ENCODE measurements at regions not wholly inside any gene's neighbourhood (a gene's known extent, or its start where the extent isn't known, plus 50 kb on each side); places are given as distances from the start of the nearest gene placed in this dataset.
"Not testable (repeated sequence)": the region's sequence is repeated elsewhere in the genome, so short reads cannot be mapped to it uniquely, and the experiment has no call there.

DNA sequence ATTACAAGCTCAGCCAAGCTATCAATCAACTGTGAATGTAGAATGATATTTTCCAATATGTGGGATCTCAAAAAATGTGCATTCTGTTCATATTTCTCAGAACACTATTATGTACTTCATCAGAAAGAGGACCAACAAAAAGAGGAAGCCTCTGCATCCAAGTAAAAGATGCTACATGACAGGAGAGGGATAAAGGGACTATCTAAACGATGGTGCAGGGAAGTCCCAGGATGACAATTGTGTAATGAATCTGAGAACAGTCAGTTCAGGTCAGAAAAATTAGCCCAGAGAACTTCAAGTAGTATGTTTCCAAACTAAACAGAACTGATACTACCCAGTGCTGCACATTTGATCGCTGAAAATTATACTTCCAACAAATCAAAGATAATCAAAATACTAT, 127.0 kb downstream of the ZNF330 start:
- DNase-seq: no peak

DNA sequence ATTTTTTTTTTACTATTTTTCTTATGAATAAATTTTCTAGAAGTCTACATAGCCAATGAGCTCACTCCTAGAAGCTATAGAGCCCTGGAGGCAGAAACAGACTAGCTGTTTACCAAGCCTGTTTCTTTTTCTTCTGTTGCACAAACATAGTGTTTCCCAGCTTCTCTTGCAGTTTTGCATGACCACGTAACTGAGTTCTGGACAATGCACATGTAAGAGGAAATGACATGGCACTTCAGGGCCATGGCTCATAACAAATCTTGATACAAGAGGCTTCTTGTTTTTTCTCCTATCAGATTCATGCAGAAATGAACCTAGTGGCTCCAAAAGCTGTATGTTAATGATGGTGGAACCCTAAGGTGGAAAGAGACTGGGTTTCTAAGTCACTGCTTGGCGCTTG, 127.4 kb downstream of the ZNF330 start:
- DNase-seq: no peak

- no peak for DNase-seq
Observed at GRCh38 chr4:141348573-141348972, 127.9 kb downstream of the ZNF330 start.

- DNase-seq: no peak
Observed at GRCh38 chr4:141349236-141349635, 128.5 kb downstream of the ZNF330 start.

DNA sequence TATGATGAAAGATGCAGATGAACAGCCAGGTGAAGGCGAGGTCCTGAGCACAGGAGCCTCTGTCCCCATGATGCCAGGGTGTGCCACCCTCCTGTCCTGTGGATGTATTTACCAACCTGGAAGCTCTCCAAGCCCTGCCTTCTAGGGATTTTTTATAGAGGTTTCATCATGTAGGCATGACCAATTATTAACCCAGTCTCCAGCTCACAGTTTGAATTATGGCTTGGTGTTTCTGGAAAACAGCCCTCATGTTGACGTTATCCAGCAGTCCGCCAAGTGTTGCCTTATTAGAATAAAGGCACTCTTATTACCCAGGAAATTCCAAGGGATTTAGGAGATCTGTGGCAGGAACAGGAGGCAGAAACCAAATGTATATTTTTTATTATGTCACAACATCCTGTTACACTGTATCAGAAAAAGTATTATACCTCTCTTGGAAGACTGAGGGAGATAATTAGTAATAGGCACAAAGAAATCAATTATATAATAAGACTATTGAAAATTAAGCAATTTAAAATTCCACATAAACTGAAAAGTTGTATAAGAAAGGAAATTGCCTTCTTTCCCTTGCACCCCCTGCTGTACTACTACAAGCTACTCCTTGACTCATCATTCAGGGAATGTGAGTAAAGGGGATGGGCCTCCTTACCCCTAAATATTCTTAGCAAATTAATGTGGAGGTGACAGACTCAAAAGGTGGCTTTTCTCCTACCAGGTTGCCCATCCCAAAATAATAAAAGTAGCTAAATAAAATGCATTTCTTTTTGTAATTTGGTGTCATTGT, 129.6 kb downstream of the ZNF330 start:
- no peak for DNase-seq

DNA sequence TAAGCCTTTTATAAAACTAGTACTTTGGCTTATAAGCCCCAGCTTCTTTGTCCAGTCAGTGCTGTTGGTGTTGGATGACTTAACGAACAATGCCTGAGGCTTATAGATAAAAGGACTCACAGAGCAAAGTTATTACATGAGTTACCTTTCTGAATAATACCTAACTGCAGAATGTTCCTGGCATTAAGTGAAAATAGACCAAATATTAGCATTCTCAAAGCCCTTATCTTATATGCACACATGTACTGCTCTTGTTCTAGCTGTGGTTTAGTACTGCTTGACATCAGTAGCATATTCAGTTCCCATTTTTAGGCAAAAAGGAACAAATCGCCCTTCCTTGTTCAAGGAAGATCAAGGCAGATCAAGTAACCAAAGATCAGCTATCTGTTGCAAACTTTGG, 131.6 kb downstream of the ZNF330 start:
- DNase-seq: no peak

GRCh38 chr4:141352909-141353525, 132.3 kb downstream of the ZNF330 start:
- DNase-seq: no peak

GRCh38 chr4:141356321-141356962, 135.7 kb downstream of the ZNF330 start:
- DNase-seq: no peak

DNA sequence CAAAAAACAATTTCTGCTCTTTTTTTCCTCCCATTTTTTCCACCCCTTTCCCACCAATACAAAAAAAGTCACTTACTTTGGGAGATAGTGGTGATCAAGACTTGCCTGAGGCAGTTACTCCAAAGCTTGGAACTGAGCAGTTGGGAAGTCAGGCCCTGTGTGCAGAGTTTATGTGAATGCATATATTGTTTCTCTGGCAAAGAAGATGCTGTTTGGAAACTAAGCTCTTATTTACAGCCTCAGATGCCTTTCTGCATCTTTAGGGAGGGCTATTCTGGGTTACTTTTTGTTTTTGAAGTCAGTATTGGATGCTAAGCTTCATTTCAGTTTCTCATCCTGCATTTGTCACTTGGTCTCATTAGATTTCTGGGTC, 136.3 kb downstream of the ZNF330 start:
- no peak for DNase-seq

DNA sequence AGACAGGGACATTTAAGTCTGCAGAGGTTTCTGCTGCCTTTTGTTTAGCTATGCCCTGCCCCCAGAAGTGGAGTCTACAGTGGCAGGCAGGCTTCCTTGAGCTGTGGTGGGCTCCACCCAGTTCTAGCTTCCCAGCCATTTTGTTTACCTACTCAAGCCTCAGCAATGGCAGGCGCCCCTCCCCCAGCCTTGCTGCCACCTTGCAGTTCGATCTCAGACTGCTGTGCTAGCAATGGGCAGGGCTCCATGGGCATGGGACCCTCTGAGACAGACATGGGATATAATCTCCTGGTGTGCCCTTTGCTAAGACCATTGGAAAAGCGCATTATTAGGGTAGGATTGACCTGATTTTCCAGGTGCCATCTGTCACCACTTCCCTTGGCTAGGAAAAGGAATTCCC, 147.5 kb downstream of the ZNF330 start:
- DNase-seq: not testable (repeated sequence)

DNA sequence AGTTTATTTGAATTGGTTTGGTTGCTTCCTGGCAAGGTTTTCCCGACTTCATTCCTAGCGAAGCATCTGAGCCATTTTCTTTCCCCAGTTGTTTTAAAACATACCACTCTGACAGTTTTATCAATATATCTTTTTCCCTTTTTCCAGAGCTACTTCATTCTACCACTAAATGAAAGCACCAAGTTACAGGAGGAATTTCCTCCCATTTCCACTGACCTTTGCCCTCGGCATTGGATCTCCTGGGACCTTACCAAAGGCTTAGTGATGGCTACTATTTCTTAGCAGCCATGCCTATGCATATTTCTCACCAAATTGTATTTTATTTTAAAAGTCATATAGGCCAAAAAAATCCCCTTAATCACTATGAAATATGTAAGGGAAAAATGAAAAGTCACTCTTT, 150.5 kb downstream of the ZNF330 start:
- no peak for DNase-seq

- DNase-seq: no peak
Observed at GRCh38 chr4:141375855-141376254, 155.2 kb downstream of the ZNF330 start.

- no peak for DNase-seq
Observed at GRCh38 chr4:141376769-141377168, 156.1 kb downstream of the ZNF330 start.

GRCh38 chr4:141387299-141387698, 166.6 kb downstream of the ZNF330 start:
- DNase-seq: no peak

GRCh38 chr4:141388481-141388880, 167.8 kb downstream of the ZNF330 start:
- DNase-seq: no peak

- no peak for DNase-seq
Observed at GRCh38 chr4:141389649-141390048, 169.0 kb downstream of the ZNF330 start.

DNA sequence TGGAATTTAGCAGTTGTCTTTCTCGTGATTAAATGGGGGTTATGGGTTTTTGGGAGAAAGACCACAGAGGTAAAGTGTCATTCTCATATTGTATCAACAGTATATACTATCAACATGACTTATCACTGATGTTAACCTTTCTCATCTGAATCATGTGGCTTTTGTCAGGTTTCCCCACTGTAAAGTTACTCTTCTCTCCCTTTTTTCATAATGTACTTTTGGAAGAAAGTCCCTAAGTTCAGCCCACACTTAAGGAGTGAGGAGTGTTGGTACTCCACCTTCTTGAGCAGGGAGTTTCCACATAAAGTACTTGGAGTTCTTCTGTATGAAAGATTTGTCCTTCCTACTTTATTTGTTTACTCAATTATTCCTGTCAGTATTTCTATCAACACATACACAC, 169.9 kb downstream of the ZNF330 start:
- no peak for DNase-seq

DNA sequence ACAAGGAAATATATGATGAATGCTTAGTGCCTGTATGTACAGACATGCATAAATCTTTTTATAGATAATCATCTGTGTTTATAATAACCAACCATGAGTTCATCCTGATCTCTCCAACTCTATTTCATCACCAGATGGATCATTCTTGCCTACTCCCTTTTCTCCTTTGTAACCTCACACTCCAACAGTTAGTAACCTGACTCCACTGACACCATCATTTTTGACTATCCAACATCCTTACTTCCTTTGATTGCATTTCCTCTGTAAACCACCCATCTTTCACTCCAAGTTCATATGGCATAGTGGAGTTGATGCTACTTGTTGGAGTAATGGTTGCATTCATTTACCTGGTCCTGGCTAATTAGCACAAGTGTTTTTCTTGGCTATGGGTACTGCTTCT, 170.6 kb downstream of the ZNF330 start:
- DNase-seq: no peak

DNA sequence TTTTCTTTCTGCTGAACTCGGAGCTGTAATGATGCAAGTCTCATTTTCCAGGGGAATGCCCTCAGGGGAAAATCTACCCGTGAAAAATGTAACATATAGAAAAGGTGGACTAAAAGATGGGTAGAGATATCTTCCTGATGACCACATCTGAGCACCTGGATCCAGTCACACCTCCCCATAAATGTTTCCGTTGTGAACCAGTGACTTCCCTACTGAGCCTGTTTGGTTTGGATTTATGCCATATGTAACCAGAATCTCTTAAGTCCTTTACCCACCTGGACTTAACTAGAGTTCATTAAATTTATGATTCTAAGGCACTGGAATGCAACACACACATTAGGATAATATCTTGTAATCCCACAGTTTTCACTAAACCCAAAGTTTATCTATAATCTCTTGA, 171.1 kb downstream of the ZNF330 start:
- DNase-seq: no peak

GRCh38 chr4:141395246-141395830, 174.6 kb downstream of the ZNF330 start:
- DNase-seq: no peak

GRCh38 chr4:141395919-141396318, 175.2 kb downstream of the ZNF330 start:
- DNase-seq: no peak

- DNase-seq: no peak
Observed at GRCh38 chr4:141402712-141403111, 182.0 kb downstream of the ZNF330 start.

GRCh38 chr4:141403782-141404181, 183.1 kb downstream of the ZNF330 start:
- no peak for DNase-seq

- DNase-seq: no peak
Observed at GRCh38 chr4:141406237-141406636, 185.5 kb downstream of the ZNF330 start.
